ENCODE measurements at regions not wholly inside any gene's neighbourhood (a gene's known extent, or its start where the extent isn't known, plus 50 kb on each side); places are given as distances from the start of the nearest gene placed in this dataset.
"Not testable (repeated sequence)": the region's sequence is repeated elsewhere in the genome, so short reads cannot be mapped to it uniquely, and the experiment has no call there.

DNA sequence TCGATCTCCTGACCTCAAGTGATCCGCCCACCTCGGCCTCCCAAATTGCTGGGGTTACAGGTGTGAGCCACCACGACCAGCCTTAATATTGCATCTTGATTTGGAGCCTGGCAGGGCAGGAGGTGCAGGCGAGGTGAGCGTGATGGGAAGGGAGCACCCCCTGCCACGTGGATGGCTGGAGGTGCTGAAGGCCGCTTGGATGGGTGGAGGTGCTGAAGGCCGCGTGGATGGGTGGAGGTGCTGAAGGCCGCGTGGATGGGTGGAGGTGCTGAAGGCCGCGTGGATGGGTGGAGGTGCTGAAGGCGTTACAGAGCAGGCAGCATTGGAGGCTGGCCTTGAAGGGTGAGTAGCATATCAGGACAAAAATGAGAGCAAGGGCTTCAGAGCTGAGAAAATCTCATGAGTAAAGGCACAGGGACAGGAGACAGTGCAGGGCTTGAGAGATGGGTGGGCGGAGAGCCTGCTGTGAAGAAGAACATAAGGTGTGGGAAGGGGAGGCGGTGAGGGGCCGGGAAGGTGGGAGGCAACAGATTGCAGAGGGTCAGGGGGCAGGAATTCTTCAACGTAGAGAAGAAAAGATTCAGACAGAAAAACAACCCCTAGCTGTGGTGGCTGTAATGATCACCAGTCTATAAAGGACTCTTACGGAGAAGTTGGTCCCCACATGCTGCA lies 101.7 kb upstream of the SEC14L1 start:
- no peak for DNase-seq

DNA sequence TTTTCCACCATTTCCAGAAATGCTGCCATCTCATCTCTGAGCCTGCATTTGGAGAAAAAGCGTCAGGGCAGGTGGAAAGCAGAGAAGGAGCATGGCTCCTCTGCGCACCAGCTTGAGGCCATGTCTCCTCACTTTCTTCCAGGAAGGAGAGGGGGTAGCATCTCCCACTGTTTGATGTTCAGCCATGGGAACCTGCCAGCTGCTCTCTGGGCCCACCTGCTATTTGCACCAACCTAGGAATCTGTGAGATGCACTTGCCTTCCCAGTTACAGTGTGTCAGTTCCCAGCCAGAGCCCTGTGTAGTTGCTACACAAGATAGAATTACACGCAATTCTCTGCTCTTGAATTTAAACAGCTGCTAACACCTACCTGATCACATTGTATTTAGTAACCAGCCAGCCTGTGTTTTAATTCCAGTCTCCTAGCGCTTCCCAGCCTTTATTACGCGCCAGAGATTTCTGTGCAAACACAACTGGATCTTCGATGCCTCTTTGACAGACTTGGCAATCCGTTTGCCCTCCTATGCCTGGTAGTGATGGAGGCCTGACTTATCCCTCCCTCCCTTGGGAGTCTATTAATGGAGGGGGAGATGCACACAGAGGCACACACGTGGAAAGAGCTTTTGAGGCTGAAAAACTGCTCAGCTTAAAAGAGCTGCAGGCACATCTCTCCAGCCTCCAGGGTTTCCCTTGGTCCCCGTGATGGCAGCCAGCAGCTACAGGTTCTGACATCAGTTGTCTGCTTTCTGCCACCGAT lies 98.1 kb upstream of the SEC14L1 start:
- peak; percentile 66 for DNase-seq

DNA sequence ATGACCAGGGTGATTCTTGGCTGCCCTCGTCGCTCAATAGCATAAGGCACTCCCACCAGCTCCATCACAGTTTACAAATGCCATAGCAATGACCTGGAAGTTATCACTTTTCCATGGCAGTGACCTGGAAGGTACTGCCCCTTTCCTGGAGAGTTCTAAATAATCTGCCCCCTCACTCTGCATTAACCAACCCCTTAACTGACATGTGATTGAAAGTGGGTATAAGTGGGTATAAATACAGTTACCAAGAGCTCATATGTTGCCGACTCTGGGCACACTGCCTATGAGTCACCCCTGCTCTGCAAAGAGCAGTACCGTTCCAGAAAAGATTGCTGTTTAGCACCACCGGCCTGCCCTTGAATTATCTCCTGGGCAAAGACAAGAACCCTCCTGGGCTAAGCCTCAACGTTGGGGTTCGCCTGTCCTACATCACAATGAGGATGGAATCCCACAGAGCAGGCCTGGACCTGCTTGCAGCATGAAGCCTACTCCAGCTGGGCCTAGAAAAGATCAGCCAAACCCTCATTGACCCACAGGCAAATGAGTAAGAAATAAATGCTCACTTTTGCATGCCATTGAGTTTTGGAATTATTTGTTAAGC lies 95.2 kb upstream of the SEC14L1 start:
- no peak for DNase-seq

DNA sequence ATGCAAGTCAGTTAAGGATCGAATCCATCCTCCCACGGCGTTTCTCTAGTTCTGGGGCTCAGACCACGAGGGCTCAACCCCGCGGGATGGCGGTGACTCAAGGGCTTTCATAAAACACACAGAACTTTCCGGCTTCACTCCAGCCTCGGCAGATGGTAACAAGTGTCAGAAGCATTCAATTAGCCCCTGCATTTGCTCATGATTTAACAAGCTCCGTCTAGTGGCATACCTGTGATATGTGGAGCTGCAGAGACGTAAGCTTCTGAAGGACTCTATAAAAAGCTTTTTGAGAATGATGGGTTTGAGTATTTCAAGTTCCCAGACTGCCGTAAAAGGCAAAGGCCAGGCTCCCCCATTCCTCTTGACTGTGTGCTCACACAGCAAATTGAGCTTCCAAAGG lies 91.3 kb upstream of the SEC14L1 start:
- DNase-seq = peak; percentile 34

DNA sequence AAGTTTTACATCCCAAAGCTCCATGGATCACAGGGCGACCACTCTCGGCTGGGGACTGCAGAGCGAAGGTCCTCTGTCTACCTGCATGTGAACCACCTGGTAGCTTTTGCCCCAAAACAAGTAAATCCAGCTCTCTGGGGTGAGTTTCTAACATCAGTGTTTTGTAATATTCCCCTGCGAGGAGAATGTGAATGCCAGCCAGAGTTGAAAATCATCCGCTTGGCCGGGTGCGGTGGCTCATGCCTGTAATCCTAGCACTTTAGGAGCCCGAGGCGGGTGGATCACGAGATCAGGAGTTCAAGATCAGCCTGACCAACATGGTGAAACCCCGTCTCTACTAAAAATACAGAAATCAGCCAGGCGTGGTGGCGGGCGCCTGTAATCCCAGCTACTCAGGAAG lies 89.9 kb upstream of the SEC14L1 start:
- DNase-seq = not testable (repeated sequence)

DNA sequence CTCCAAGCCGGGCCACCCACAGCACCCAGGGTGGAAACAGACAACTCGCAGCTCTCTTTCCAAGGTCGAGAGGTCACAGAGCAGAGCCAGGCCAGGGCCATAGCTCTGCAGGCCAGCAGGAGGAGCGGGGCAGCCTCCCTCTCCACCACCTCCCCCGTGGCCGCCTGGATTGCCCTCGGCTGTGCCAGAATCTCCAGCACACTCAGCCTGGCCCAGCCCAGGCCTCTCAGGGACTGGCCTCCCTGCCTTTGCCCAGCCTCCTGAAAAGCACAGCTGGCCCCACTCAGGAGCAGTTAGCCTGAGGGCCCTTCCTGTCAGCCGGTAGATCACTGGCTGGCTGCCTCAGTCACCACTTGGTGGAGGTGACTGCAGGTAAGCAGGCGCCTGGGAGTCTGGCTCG lies 85.8 kb upstream of the SEC14L1 start:
- peak; percentile 54 for DNase-seq

DNA sequence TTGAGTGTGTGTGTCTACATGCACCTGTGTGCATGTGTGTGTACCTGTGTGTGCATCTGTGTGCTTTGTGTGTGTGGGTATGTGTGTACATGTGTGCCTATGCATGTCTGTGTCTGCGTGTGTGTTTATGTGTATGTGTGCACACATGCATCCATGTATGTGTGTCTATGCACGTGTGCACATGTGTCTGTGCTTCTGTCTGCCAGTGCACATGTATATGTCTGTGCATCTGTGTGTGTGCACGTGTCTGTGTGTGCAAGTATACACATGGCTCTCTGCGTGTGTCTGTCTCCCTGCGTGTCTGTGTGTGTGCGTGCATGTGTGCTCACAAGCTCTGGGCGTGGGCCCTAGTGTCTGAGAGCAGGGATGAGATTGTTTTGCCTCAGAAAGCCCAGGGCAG lies 85.3 kb upstream of the SEC14L1 start:
- no peak for DNase-seq

DNA sequence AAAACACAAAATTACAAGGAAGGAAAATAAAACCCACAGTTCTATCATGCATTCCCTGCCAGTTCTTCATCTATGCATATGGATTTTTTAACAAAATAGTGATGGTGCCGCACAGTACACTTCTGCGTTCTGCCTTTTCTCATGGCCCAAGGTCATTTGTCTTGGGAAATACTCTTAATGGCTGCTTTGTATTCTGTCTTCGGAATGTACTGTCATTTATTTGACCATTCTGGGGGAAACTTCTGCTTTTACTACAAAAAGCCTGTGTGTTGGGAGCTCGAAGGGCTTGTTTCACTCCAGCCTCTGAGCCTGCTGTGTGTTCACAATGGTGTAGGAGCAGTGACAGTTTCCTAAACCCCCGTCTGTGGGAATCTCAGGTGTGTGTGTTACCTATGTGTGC lies 82.8 kb upstream of the SEC14L1 start:
- no peak for DNase-seq

DNA sequence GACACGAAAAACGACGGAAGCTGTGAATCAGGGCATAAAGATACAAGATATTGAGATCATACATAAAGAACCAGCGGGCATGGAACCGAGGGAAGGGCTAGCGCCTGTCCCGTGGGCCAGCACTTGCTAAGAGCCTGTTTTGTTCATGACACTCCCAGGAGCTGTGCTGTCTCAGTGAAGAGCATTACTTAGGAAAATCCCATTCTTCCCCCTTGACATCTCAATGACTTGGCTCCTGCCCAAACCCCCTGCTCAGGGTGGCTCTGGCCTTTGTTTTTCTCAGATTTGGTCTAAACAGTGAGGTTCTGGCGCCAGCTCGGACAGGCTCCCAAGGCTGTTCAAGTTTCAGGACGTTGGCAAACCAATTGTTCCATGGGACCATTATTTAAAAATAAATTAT lies 79.1 kb upstream of the SEC14L1 start:
- DNase-seq = peak; percentile 42

DNA sequence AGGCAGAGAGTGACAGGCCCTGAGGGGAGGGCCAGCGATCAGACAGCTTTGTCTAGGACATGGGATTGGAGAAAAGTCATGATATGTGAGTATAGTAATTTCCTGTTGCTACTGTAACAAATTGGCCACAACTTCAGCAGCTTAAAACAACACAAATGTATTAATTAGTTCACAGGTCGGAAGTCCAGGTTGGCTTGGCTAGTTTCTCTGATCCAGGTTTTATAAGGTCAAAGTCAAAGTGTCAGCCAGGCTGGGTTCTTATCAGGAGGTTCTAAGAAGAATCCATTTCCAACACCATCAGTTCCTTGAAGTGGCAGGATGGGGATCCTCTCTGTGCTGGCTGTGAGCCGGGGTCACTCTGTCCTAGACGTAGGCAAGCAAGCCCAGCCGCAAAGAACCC lies 76.2 kb upstream of the SEC14L1 start:
- DNase-seq = no peak

DNA sequence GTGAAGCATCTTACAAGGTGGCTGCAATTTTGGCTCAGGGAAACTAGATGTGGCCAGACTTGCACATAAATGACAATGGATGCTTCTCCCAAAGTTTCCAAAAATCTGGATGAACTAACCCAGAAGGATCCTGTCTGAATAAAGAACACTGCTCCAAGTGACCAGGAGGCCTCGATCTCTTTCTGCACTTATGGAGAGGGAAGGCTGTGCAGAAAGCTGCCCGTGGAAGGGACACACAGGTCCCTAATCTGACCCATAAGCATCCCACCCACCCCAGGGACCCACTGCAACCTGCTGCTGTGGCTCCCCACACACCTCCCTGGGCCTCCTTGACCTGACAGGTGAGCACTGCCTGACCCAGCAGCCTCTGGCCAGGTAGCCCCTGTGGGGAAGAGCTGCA lies 74.6 kb upstream of the SEC14L1 start:
- no peak for DNase-seq

DNA sequence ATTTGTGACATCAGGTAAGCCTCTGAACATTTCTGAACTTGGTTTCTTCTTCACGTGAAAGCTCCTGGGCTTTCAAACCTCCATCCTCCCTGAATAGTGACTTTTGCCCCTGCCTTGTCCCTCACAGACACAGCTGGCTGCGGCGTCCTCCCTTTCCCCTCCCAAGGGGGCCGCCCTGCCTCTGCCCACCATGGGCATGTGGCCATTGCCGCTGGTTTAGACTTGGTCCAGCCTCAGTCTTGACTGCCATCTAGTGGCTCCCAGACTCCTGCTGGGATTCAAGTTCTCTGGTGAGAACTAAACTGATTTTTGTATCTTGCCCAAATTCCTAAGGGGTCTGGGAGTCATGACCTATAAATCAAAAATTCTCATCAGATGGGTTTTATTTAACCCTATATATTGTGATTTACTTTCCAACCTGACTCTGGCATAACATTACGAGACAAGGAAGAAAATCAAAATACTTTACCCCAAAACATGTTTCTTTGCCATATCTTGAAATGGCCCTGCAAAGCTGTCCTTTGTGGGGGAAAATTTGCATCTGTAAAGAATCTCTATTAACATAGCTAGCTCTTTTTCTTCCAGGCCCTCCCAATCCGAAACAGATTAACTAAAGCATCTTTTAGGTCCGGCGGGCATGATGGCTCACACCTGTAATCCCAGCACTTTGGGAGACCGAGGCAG lies 73.9 kb upstream of the SEC14L1 start:
- DNase-seq = peak; percentile 70

DNA sequence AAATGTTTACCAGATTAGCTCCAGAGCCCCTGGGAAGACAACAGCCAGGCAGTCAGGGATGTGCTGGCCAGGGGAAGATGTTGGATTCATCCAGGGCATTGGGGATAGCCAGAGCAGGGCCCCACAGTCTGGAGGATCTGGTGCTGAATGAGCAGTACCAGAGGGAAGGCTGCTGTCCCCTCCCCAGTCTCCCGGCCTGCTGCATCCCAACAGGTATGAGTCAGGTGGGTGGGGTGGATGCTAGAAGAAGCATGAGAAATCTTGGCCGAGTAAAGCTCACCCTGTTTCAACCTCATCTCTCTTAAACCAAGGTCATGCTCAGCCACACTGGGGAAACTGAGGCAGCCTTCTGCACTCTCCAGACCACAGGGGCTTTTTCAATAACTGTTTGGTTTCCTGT lies 71.9 kb upstream of the SEC14L1 start:
- no peak for DNase-seq

DNA sequence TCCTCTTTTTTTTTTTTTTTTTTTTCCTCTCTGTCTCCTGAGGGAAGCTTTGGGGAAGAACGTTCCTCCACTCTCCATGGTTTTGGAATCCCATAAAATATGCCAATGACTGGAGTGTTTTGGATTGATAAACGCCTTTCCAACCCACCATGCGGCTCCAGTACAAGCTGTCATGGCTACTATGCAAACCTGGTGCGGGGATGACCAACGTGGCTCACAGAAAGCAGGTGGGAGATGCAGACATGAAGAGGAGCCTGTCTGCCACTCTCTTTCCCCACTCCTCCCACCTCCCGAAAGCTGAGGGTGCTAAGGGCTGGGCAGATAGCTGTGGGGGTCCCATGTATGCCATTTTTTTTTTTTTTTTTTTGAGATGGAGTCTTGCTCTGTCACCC lies 69.9 kb upstream of the SEC14L1 start:
- no peak for DNase-seq

DNA sequence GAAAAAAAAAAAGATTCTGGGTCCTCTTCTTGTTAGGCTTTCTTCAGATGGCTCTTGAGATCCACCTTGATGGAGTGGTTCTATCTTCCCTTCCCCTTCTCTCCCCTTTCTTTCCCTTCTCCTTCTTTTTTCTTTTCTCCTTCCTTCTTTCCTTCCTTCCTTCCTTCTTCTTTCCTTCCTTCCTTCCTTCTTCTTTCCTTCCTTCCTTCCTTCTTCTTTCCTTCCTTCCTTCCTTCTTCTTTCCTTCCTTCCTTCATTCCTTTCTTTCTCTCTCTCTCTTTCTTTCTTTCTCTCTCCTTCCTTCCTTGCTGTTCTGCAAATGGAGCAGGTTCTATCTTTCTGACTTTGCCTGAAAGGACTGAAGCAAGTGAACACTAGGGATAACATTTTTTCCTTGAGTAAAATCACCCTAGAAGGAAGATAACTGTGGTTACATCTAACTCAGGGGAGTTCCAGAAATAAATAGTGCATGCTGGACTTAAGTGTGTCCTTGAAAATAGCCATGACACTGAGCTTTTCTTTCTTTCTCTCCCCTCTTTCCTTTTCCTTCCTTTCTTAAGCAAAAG lies 68.8 kb upstream of the SEC14L1 start:
- DNase-seq = no peak

DNA sequence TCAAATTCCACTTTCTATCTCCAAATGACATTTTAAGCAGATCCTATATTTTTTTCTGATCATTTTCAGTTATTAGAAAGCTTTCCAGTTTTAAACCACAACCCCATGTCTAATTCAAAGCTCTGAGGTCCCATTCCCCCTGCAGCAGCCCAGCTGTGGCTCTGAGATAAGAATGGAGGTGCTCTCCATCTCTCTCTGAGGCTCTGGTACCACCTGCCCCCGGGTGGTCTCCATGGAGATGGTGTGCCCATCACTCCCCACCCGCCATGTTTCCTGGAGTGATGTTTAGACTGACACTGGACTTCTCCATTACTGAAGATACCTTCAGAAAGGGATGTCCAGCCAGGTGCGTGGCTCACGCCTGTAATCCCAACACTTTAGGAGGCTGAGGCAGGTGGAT lies 68.1 kb upstream of the SEC14L1 start:
- no peak for DNase-seq

DNA sequence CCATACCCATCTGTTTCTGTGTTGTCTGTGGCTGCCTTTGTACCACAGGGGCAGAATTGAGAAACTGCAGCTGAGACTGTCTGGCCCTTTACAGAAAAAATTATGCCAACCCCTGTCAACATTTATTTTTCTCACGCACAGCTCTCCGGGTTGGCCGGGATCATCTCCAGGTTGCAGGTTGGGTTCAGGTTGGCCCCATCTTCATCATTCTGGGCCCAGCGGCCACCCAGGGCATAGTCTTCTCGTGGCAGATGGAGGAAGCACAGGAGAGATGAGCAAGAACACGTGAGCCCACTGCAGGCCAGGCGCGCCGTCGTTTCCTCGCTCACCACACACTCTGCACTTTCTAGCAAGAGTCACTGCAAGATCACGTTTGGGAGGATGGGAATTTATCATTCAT lies 66.1 kb upstream of the SEC14L1 start:
- DNase-seq = no peak

DNA sequence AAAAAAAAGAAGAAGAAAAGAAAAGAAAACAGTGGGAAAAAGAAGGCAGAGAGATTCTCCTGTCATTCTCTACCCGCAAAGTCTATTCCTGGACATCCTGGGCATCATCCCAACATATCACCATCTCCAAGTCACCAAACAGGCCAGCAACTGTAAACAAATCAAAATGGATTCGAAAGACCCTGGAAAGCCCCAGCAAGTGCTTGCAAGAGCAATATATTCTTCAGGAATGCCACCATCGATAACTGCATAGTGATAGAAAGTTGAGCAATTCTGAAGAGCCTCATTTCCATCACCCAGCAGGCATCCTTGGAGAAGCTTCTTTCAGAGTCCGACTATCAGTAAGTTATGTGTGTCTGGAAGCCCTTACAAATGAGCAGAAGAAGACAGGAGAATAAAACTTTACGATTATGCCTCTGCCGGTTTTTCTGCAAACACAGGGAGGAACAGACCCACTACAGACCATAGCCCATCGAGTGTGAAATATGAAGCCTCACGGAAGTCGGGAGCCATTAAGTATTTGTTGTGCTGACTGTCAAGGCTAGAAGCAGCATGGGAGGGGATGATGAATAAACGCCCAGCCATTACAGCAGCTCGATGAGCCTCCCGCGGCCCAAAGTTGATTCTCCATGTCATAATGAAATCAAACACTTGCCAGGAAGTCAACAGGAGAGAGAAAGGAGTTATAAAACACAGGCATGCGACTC lies 64.5 kb upstream of the SEC14L1 start:
- DNase-seq = peak; percentile 90

DNA sequence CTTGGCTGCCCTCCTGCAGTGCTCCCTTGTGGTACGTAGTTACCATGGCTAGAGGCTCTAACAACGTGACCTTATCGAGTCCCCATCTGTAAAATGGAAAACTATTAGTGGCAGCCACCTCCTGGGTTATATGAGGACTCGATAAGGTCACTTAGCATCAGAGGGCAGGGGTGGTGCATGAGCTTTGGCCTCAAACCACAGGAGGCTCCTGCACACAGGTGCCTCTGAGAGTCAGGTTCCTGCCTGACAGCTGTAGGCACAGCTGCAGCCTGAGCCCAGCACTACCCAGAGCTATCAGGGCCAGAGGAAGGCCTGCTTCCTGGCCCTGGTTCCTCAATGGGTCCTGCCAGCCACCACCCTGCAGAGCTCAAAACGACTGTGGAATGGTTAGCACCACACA lies 57.2 kb upstream of the SEC14L1 start:
- DNase-seq = no peak

DNA sequence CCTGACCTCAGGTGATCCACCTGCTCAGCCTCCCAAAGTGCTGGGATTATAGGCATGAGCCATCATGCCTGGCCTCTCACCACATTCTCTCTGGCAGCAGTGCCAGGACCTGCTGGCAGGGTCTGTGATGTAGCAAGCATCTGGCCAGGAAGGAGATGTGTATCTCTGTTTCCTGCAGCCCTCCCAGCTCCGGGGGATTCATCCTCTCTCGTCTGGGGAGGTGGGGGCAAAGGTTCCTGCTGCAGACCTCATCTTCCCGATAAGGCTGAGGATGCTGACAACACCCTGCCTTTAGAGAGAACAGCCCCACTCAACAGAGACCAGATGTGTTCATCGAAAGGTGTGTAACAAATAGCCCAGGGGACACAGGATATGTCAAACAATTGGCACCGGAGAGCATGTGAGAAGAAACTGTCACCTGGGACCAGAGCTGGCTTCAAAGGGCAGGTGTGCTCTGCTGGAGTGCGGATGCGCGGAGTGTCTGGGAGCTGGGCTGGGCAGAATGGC lies 54.8 kb upstream of the SEC14L1 start:
- DNase-seq = peak; percentile 69

DNA sequence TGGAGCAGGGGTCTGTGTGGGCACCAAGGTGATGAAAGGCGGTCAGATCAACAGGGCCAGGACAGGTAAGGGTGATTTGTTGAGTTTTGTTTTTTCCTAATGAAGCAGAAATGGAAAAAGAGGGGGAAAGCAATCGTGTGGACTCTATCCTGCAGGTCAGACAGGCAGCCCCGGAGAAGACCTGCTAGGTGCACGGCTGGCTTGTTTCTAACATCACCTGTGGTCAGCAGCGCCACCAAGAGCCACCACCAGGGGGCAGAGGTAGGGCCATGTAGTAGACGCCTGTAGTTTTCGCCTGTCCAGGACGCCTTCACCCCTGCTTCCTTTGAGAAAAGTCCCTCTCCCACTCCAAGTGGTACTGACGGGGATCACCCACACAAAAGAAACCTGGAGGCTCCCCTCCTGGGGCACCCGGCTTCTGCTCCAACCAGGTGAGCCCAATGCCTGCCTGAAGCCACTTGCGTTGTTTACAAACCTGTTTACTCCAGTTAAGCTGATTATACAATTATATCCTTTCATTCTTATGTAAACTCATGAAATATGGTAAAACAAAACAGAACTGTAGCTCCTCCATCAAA lies 54.2 kb upstream of the SEC14L1 start:
- DNase-seq = peak; percentile 89
